ENCODE measurements at regions not wholly inside any gene's neighbourhood (a gene's known extent, or its start where the extent isn't known, plus 50 kb on each side); places are given as distances from the start of the nearest gene placed in this dataset.

DNA sequence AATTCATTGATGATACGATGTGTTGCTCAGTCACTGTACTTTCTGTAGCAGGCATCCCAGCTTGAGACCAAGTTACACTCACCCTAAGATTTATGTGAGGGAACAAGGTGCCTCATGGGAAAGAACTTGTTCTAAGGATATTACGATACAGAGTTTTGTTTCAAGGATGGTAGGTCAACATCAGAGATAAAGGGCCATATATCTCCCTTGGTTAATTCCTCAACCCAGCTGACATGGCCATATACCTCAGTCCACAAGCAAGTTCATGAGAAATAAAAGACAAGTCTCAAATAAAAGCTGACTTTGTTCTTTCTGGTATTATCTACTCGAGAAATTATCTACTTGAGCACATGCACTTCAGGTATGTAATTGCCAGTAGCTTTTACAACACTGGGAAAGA is 1535.9 kb upstream of the IGFBP7 start:
- TF ChIP-seq, protein P1, sequence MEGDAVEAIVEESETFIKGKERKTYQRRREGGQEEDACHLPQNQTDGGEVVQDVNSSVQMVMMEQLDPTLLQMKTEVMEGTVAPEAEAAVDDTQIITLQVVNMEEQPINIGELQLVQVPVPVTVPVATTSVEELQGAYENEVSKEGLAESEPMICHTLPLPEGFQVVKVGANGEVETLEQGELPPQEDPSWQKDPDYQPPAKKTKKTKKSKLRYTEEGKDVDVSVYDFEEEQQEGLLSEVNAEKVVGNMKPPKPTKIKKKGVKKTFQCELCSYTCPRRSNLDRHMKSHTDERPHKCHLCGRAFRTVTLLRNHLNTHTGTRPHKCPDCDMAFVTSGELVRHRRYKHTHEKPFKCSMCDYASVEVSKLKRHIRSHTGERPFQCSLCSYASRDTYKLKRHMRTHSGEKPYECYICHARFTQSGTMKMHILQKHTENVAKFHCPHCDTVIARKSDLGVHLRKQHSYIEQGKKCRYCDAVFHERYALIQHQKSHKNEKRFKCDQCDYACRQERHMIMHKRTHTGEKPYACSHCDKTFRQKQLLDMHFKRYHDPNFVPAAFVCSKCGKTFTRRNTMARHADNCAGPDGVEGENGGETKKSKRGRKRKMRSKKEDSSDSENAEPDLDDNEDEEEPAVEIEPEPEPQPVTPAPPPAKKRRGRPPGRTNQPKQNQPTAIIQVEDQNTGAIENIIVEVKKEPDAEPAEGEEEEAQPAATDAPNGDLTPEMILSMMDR (IDR thresholded peaks at IDR 0.05) = no peak
- TF ChIP-seq POLR2A (IDR thresholded peaks at IDR 0.05) (no peak), EP300 (IDR thresholded peaks at IDR 0.05) (no peak)
